Sigmoid colon (tissue), 3 donors: ENCODE measurements at regions not wholly inside any gene's neighbourhood (a gene's known extent, or its start where the extent isn't known, plus 50 kb on each side); places are given as distances from the start of the nearest gene placed in this dataset.

Source experiments
- CTCF ChIP-seq, 4 experiments: fragments of 450-650 bp in 3 of 4; fragments of 200-600 bp in 1 of 4; IDR thresholded peaks; one replicate each; pipeline ENCODE4 v1.5.1; 2016 to 2019; ENCODE audit warnings: antibody characterized with exemption in 4 of 4, mild to moderate bottlenecking in 3 of 4, moderate library complexity in 2 of 4
- POLR2A ChIP-seq, 2 donors: fragments of 450-650 bp; IDR thresholded peaks; one replicate each; pipeline ENCODE4 v1.6.1; 2016; ENCODE audit warnings: antibody characterized with exemption in 2 of 2, mild to moderate bottlenecking in 2 of 2, moderate library complexity in 2 of 2

GRCh38 chr7:36048902-36049240 is 104.2 kb upstream of the EEPD1 start:
- TF ChIP-seq CTCF (IDR thresholded peaks at IDR 0.05), result no peak
- no peak for TF ChIP-seq POLR2A (IDR thresholded peaks at IDR 0.05)
